Activated T-cell treated with anti-CD3 and anti-CD28 coated beads for 24 hours (primary cell): ENCODE measurements at regions not wholly inside any gene's neighbourhood (a gene's known extent, or its start where the extent isn't known, plus 50 kb on each side); places are given as distances from the start of the nearest gene placed in this dataset.
"Not testable (repeated sequence)": the region's sequence is repeated elsewhere in the genome, so short reads cannot be mapped to it uniquely, and the experiment has no call there.

Source experiments
- DNase-seq: peaks from one replicate; pipeline ENCODE4 v3.0.0-alpha.2; 2020; ENCODE audit warnings: low read depth

DNA sequence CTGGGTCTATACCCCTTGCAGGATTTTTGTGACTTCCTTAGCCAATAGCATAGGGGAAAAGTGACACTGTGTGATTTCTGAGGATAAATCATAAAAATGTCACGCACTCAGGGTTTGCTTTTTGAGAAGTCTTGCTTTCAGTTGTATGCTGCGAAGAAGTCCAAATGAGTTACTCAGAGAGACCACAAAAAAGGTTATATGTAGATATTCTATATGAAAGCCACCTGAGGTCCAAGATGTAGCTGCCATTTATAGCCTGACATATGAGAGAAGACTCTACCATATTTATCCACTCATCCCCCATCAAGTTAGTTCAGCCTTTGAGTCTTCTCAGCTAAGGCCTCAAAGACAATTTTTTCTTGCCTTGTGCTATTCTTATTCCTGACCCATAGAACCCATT is 488.3 kb upstream of the MAP2 start:
- DNase-seq, result no peak

DNA sequence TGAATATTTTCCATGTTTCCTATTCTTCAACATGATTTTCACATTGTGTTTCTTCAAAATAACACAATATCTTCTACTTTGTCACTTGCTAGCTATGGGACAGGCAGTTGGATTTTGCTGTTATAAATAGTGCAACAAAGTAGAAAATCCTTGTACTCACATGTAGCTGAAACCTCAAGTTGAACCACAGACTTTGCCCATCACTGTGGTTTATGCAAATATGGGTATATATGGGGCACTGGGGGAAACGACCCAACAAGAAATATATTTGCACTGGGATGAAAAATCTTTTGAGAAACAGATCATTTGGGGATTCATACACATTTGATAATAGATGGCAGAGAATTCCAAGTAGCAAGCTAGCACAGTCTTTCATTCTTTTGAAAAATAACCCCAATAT is 486.3 kb upstream of the MAP2 start:
- DNase-seq, result no peak

DNA sequence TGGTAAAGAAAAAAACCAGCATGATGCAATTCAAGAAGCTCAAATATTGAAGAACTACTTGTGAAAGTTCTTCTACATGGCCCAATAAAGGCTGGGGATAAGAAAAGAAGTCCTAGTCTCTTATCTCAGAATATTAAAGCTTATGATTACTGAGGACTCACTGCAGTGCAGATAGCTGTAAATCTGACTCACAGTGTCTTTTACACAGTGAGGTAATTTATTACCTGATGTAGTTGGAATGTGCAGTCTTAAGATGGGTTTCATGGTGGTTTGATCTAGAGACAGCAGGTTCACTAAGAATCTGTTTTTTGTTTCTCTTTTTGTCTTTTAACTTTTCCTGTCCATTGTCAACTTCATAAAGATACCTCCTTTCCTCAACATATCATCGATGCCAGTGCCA is 484.0 kb upstream of the MAP2 start:
- DNase-seq, result no peak

DNA sequence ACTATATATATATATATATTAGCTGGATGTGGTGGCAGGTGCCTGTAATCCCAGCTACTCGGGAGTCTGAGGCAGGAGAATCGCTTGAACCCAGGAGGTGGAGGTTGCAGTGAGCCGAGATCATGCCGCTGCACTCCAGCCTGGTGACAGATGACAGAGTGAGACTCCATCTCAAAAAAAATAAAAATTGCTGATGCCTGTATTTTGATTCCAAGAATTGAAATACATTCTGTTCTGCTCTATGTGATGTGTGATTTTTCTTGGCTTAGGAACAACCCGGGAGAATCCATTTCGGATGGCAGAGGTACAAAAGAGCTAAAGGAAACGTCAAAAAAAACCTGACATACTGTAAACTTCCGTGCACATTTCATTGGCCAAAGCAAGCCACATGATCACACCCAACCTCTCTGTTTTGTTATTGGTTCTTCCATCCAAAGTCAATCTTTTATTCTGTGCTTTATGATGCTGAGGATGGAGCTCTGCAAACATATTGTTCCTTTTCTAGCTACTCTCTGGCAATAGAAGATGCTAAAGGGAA is 478.1 kb upstream of the MAP2 start:
- DNase-seq, result no peak

DNA sequence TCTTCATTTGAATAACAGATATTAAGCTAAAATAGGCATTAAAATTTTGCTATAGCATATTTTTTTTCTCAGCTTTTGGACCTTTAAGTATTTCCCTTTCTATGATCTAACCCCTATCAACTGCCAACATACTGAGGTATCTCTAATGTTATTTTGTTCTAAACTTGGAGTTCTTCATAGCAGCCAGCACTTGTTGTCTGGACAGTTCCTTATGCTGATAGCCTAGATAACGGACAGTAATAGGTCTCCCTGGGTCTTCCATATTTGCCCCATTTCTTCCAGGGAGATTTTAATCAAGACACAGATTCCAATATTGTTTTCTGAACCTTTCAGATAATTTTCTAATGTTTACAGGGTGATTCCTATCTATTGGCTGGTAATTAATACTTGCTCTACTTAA is 475.8 kb upstream of the MAP2 start:
- no peak for DNase-seq

DNA sequence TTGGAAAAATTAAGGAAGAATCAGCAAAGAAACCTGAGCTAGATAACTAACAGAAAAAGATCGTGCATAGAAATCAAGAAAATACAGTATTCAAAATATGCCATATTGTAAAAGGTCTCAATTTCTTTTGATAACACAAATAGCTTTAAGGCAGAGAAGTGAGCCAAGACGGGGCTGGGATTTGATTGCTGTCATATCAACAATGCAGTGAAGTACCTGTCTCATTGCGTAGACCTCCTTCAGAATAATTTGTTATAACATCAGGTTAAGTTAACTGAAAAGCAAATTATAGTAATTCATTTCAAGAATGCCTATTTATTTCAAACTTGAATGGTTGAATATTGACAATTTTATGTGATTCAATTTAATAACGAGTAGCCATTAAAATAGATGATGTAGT is 453.8 kb upstream of the MAP2 start:
- no peak for DNase-seq

DNA sequence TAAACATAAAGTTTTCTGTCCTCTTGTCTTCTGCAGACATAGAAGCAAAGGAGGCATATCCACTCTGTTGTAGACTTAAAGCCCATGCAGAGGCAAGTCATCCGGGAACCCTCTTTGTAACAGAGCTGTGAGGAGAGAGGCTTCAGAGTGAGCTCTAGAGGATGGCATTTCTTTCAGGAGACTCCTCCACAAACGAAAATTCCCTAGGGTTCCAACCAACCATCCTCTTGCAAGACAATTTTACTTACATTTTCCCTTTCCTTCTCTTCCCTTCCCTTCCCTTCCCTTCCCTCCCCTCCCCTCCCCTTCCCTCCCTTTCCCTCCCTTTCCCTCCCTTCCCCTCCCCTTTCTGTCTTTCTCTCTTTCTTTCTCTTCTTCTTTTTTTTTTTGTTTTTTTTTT is 446.3 kb upstream of the MAP2 start:
- DNase-seq, result no peak

DNA sequence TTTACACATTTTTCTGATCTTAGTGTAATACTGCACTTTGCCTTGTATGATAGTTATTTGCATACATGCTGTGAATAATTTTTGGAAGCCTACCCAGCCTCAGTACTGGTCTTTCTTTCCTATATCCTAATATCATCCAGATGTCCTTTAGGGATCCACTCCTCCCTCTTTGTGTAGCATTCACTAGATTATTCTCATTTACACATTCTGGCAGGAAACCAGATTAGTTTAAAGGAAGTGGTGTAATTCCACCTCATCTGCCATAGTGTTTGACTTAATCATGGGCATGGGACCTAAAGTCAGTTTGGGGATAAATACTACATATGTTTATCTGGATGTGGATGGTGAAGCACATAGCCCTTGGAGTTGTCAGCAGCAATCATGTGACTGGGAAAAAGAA is 444.9 kb upstream of the MAP2 start:
- no peak for DNase-seq

DNA sequence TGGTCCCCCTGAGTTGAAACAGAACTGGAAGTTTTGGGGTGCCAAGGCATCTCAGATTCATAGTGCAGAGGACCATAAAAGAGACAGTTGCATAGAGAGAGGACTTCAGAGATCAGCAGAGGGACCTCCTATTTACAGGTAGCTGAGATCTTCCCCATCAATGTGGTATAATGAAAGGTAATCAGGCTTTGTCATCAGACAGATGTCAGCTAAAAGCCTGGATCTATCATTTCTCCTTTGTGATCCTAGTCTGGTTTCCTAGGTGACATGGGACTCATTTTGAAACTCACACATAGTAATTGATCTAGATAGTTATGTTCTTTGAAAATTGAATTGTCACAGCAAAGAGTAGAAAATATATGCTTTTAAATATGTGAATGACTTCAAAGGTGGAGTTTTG is 443.5 kb upstream of the MAP2 start:
- DNase-seq, result no peak

DNA sequence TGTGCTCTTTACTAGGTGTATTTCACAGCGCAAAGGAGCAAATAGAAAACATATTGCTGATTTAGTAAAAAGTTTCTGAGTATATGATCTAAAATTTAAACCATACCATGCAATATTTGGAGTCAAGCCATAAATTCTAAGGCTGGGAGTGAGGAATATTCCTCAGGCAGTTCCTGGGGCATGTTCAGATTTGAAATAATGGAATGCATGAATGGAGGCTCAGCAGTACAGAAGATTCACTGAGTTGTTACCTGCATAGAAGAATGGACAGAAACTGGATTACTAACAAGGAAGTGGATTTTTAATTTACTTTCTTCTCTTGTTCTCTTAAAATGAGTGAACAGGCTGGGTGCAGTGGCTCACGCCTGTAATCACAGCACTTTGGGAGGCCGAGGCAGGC is 441.0 kb upstream of the MAP2 start:
- DNase-seq, result no peak

DNA sequence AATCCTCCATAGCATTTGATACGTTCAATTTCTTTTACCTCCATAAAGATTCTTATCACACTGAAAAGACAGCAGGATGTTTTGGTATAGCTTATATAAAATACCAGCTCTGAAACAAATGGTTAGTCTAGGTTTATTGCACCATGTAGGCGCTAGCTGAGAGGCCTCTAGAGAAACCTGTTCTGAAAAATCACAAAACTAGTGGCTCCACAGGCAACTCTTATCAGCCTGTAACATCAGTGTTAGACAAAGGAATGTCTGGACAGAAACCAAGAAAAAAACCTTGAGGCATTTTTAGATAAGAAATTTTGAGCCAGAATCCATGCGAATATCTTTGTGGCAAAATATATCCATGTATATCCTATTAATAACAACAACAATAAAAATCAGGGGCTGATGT is 440.4 kb upstream of the MAP2 start:
- no peak for DNase-seq

DNA sequence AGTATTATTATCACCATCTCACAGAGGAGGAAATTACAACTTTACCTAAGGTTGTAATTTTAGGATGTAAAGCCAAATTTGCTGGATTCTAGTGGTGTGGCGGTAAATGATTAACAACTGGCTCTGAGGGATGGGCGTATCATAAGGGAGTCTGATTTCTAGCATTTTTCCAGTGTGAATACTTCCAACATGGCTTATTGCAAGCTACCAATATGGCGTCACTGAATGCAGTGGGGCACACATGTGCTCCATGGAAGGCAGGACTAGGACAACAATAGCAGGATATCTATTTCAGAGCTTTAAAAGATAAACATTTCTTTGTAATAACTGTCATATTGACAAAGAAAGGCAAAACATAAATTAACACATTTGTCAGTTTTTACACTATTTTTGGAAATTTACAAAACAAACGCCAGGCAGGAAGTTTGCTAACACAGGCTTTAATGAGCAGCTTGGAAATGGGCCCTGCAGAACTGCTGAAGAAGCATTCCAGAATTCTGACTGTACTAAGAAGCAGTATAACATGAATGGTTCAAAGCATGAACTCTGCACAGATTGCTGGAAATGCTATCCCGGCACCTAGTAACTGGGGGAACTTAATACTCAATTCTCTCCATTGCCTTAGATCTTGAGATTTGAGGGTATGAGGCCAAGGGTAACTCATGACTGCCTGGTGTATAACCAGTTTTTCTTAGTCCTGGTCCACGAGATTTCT is 439.3 kb upstream of the MAP2 start:
- no peak for DNase-seq

DNA sequence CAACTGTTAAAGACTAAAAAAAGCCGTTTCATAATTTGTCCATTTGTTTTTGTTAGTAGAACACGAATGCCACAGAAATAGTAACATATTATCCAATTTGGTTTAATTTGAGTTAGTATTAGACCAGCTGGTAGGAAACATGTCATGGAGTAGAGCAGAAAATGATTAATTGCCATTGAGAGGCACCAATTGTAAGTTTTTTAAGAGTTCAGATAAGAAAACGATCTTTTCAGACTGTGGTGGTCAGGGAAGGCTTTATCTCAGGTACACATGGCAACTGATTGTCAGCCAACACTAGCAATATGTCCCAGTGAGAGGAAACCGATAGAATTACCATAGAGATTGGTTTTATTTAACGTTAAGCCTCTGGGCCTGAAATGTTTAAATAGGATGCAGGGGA is 438.2 kb upstream of the MAP2 start:
- no peak for DNase-seq

DNA sequence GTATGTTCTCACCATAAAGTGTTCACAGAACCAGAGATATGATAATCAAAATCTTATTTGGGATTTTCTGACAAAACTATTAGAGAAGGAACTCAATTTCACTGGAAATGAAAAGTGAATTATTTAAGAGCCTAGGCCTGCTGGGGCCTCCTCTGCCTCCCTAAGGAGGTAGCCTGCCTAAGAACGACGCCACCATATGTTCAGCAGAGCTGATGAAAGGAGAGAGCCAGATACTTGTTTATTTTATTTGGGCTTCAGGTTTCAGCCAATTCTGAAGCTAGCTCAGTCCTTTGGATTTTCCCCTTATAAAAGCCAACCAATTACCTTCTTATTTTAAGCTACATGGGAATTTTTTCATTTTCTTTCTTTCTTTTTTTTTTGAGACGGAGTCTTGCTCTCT is 433.1 kb upstream of the MAP2 start:
- DNase-seq, result no peak

DNA sequence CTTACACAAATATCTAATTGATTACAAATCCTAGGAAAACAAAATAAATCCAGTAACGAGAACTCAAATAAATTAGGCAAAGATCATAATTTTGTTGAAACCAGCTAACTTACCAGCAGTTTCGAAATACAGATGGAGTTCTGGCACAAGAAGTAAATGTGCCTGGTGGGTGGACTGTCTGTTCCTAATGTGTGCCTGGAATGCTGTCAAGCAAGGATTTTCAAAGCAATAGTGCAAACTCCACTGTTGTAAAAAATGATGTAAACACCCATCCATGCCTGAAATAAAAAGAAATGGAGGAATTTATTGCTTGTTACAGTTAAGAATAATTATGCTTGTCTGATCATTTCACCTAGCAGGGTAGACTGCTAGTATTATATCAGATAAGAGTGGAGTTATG is 423.9 kb upstream of the MAP2 start:
- DNase-seq, result no peak

DNA sequence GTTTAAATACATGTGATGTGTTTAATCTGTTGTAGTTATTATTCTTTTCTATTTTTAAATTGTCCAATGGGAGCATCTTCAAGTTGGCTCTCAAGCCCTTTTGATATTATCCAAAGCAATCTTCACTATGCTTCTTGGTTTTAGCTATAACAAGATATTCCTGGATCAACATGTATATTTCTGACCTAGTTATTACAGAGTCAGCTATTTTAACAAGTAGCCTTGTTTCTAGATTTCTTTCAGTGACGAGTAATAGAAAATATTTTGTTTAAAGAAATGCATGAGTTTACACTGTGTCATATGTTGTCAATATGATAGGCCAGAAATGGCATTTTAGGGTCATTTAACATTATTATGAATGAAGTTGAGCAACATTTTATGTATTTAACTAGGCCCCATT is 421.8 kb upstream of the MAP2 start:
- DNase-seq, result no peak

DNA sequence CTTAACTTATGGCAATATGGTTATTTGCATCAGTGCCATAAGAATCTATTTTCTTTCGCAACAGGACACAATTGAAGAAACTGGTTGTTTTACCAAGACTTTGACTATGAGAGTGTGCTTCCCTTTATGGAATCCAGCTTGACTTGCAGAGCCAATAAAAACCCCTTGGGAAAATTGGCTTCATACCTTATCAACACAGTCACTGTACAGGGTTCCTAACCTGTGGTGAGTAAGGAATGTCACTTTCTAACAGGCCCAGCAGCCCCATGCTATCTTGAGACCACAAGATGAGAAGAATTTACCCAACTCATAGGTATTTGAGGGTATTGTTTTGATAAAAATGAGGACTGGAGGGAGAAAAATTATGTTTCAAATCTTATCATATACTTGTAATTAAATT is 418.5 kb upstream of the MAP2 start:
- DNase-seq, result no peak

DNA sequence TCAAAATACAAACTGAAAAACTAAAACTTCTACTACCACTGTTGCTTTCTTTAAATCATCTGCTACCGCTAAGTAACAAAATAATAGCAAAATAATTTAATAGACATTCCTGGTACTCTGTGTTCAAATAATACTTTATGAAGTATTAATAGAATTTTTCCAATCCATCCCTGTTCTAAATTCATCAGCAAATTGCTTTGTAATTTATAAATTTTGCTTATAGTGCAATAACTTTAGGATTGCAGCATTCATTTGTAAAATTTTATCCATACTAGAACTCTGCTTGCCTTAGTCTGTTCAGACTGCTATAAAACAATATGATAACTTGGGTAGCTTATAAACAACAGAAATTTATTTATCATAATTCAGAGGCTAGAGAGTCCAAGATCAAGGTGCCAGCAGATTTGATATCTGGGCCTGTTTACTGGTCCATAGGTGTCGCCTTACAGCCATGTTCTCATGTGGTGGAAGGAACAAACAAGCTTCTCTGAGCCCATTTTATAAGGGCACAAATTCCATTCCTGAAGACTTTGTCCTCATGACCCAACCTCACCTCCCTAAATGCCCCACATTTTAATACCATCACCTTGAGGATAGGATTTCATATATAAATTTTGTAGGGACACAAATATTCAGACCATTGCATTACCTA is 415.1 kb upstream of the MAP2 start:
- DNase-seq, result no peak

DNA sequence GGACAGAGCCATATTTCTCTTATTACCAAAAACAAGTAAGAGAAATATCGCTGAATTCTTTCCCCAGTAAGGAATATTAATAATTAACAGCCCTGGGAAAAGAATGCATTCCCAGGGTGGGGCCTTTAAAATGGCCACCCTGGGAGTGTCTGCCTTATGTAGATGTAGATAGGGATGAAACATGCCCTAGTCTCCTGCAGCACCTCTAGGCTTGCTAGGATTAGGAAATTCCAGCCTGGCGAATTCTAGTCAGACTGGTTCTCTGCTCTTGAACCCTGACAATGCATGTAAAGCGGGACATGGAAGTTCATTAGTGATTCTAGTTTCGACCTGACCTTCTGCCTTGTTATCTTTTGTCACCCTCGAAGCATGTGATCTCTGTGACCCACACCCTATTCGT is 405.2 kb upstream of the MAP2 start:
- DNase-seq, result not testable (repeated sequence)

DNA sequence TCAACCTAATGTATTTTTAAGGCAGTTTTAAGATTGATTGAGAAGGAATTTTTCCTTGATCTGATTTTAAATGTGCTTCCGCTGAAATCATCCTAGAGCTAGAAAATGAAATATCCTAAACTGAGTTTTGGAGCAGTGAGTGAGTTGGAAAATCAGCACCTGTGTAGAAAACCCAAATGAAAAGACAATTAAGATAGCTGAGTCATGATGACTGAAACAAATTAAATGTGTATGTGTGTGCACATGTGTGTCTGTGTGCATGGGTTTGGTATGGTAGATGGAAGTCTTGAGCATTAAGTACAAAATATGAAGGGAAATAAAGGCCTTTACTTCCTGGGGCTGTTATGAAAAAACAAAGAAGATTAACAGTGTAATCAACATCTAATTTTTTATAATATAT is 394.6 kb upstream of the MAP2 start:
- DNase-seq, result no peak

DNA sequence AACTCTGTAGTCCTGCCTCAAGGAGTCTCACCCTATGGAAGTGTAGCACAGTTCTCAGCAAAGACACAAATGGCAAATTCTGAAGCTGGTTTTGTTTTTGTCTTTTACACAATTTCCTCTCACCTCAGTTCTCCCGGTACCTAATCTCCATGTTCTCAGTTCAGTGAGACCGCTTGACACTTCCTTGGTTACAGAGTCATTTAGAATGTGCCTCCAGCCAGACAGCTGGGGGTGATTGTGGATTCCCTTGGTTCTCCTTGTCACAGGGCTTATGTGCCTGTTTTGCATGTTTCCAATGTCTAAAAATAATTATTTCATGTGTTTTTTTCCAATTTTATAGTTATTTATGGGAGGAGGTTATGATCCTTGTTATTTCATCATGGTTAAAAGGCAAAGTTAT is 379.5 kb upstream of the MAP2 start:
- no peak for DNase-seq

DNA sequence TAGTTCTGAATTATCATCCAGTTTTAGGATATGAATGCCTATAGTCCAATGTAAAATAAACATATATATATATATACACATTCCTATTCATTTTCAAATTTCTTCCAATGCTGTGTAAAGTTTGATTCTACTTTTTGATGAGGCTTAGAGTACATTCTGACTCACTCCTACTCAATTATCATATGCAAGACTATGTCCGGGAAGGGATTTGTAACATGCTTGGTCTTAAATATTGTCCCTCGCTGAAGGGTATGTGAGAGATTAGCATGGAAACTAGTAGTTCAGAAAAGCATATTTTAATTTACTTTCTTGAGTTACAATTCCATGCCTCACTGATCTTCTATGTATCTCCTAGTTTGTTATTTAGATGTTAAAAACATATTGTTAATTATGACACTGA is 377.7 kb upstream of the MAP2 start:
- DNase-seq, result no peak

DNA sequence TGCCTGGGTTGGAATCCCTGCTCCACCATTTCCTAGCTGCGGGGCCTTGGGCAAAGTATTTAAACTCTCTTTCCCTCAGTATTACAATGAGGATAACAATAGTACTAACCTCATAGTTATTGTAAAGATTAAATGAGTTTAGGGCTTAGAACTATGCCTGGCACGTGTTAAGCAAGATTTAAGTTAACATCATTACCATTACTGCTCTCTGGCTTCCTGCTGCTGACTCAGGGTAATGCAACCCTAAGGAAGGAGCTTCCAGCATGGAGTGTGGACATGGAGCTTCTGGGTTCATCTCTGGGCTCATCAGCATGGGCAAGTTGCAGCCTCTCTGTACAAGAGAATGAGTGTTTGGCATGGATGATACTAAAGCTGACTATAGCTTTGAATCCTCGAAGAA is 374.2 kb upstream of the MAP2 start:
- DNase-seq, result no peak

DNA sequence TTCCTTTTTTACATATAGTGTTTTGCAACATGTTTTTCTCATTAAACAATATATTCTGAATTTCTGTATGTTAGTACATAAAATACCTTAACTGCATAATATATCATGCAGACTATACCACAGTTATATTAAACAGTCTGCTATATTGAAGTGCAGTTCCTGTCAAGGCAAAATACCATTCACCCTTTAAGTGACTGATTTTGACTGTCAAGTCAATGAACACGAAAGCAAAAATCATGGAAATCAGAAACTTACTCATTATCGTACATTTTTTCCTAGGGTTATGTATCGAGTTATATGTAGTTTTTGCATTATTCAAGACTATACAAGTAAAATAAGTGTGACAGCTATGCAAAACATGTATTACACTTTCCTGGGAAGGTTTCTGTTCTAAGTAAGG is 361.6 kb upstream of the MAP2 start:
- DNase-seq, result no peak
